T1000 (cell line): ENCODE measurements at regions not wholly inside any gene's neighbourhood (a gene's known extent, or its start where the extent isn't known, plus 50 kb on each side); places are given as distances from the start of the nearest gene placed in this dataset.

Experiments used
- DNase-seq: peaks from one replicate; lab custom pipeline; 2025; ENCODE audit warnings: mixed read lengths; lab: John Stamatoyannopoulos, UW

GRCh38 chr5:110073534-110073933 lies 383.8 kb downstream of the MAN2A1 start:
- DNase-seq: no peak

DNA sequence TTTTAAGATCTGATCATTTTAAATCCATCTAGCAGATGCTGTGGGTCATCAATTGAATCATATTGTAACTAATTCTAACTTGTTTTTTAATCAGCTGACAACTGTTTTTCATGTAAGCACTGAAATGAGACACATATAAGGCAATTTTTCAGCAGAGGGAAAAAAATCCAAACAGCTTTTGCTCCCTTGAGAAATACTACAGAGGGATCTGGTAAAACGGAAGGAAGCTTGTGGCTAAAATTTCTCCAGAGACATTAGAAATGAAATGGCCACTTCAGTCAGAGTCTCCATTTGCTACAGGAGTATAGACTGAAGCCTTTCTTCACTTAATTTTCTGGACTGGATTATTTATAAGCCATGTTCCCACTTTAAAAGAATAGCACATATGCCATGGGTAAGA lies 385.9 kb downstream of the MAN2A1 start:
- DNase-seq: no peak

- no peak for DNase-seq
Measured at GRCh38 chr5:110077147-110077546, 387.4 kb downstream of the MAN2A1 start.

DNA sequence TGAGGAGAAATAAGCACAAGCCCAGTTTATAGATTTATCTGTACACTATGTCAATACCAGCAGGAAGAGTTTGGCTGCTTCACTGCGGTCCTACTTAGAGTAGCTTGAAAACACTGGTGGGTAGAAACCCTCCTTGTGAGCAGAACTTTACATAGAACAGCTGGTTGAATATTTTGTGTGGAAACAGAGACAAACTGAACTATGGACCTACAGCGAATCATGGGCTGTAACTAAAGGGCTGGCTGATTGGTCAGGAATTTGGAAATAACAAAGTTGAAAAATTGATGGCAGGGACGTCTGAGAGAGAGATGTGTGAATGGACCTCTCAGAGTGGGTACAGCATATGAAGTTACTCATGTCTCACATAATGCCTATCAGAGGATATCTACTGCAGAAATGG lies 392.5 kb downstream of the MAN2A1 start:
- no peak for DNase-seq

GRCh38 chr5:110082863-110083262 lies 393.1 kb downstream of the MAN2A1 start:
- DNase-seq: no peak

DNA sequence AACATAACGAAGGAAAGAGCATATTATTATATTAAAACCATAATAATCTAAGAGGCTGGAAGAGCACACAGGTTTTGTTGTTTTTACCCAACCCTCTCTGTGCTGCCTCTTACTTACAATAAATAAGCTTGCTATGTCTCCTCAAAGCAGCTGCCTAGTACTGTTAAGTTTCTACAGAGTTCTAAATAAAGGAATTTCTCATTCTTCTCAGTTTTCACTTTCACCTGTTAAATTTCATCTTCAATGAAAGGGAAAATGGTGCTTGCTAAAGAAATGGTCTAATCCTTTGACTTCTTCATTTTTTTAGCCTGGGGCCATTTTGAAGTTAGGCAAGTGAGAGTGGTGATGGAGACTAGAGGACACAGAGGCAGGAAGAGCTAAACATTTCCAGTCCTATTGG lies 396.1 kb downstream of the MAN2A1 start:
- DNase-seq: no peak

DNA sequence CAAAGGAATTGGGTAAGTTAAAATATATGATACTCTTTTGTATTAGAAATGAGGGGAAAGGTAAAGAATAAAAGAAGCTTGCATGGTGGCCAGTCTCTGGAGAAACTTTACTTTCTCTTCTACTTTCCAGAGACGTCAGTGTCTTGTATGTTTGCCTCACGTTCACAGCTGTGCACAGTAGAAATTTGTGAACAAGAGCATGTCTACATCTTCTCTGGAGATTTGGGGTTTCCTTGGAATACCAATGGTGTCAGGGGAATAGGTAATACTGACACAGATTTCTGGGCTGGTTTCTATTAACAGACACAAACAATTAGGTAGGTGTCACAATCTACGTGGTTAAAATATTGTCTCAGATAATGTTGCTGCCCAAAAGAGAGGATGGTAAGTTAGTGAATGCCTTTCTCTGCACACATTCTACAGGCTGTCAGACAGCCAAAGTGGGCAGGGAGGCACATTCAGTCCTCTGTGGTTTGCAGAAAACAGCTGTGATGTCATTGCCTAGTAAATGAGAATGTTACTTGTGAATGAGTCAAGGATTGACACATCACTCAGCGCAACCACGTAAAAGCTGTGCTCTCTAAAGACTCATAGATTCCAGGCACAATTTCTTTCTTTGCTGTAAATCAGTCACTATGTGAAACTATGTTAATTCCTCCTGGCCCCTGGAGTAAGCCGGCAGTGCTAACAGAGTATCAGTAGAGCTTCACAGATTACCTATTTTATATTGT lies 397.1 kb downstream of the MAN2A1 start:
- peak; percentile 47 for DNase-seq

DNA sequence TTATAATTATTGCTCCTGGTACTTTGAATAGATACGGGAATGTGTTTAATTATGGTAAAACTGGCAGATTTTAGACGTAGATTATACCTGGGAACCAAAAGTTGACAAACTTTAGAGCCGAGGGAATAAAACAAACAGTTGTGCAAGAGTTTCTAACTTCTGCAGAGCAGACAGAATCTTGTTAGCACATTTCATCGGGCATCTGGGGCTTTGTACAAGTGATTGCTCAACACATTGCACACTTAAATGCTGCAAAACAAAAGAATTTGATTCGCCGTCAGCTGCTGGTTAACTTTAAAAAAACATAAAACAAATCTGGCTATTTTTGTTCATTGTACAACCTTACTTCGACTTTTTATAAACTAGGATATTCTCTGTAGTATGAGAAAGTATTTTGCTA lies 398.1 kb downstream of the MAN2A1 start:
- DNase-seq: no peak

DNA sequence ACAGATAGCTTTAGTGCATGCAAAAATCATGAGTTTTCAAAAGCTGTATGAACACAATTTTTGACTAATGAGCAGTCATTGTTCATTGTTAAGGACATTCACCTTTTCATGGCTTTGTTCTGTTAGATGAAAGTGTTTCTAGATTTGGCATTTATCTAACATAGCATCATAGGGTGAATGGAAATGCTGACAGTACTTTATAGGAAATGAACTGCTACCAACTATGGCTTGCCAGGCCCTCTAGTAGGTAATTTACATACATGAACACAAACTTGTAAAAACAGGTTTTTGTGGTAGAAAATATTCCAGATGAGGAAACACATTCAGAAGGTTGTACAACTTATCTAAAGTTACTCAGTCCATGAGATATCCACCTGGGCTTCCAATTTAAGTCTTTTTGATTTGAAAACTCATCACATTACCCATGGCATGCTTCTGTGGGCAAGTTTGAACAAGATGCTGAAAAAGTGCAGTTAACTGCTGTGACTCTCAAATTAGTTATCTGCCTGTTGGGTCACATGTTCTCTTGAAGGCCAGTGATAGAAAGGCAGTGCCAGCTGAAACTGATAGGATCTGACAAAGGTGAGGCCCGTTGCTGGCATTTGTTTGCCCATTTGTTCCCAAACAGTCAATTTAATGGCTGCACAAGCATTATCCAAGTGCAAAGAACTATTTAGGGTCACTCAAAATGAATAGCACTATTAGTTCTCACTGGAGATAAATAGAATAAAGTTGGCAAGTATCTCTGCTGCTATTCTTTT lies 399.1 kb downstream of the MAN2A1 start:
- no peak for DNase-seq

GRCh38 chr5:110092955-110093785 lies 403.4 kb downstream of the MAN2A1 start:
- no peak for DNase-seq

- no peak for DNase-seq
Measured at GRCh38 chr5:110094109-110094508, 404.4 kb downstream of the MAN2A1 start.

DNA sequence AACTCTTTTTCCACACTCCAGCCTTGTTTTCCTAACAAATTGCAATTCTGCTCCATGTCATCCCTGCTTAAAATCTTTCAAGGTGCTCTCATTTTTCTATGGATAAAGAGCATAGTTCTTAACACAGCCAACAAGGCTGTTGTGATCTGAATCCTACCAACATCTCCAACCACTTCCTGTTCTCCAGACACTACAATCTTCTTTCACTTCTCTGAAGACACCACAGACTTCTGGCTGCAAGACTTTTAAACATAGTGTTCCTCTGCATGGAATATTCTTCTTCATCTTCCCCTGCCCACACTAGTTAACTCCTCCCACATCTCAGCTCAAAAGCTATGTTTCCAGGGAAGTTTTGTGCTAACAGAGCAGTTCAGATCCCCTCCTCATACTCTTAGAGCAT lies 404.8 kb downstream of the MAN2A1 start:
- DNase-seq: no peak

GRCh38 chr5:110096419-110096818 lies 406.7 kb downstream of the MAN2A1 start:
- DNase-seq: no peak

GRCh38 chr5:110099572-110099971 lies 409.8 kb downstream of the MAN2A1 start:
- no peak for DNase-seq

GRCh38 chr5:110103081-110103480 lies 413.4 kb downstream of the MAN2A1 start:
- DNase-seq: no peak

DNA sequence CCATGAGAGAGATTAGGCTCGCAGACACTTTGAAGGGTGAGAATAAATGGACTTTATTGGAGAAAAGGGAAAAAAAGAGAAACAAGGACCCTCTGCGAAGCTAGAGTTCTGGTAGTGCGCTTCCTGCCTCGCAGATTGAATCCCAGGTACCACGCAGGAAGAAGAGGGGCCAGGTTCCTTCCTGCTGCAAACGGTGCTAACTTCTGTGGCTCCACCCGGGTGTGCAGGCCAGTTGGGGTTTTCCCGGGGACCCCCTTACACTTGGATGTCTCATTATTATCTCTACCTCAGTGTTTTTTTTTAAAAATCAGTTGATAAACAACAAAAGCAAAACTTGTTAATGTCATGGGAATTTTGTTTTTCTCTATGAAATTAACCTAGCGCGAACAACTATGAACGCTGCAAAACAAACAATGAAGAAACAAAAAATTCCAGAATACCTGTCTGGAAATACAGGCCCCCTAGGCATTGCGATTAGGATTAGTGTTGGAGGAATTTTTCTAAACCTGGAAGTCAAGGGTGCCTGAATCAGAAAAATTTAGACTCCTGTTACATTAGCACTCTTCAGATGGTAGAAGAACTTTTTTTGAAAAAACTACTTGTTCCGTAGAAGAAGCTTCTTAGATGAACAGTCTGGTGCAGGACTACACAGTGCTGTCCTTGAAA lies 414.5 kb downstream of the MAN2A1 start:
- DNase-seq: no peak

DNA sequence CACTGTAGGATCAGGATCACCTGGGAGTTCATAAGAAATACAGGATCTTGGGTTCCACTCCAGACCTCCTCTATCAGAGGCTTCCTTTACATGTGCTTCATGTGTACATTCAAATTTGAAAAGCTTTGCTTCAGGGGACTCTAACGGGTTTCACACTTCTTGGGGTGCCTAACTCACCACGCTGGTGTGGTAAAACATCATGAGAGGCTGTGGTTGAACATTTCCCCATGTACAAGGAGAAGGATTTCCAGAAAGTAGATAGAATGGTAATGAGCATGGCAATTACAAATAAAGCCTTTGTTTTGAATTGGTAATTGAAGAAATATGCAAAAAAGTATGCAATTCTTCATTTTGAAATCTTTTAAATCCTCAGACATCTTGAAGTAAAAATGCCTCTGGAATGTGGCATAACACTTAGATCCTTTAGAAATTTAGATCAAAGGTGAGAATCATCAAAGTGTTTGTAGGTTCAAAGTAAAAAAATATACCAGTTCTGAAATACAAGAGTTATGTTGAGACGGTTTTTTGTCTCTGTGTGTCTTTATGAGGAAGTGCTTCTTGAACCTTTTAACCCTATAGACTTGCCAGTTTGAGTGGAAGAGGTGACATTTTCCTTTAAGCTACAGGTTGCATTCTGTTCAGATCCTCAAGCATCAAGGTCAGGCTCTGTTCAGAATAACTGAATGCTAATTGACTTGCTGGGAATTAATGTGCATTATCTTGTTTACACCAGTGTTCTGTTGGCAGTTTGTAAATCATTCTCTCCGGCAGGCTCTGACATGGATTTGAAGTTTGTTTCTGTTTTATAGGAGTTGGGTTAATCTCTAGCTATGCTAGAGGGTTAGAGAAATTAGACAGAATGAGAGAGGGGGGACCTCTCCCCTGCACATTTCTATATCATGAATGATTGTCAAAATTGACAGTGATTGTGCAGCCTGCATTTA lies 415.3 kb downstream of the MAN2A1 start:
- no peak for DNase-seq

DNA sequence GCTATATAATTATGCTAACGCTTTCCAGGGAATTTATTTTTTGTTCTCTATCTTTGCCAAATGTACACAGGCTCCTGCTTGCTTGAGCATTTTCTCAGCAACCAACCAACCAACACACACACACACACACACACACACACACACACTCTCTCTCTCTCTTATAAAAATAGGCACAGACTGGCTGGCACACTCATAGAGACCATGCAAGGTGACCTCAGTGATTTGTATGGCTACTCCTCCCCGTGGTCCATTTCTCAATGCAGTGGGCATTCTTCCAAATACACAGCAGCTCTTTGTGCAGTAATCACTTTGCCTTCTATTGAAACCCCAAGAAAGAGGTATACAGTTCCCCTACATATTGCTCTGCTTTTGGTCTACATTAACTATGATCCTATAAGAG lies 416.0 kb downstream of the MAN2A1 start:
- DNase-seq: no peak

- no peak for DNase-seq
Measured at GRCh38 chr5:110106750-110107149, 417.0 kb downstream of the MAN2A1 start.

GRCh38 chr5:110108520-110108919 lies 418.8 kb downstream of the MAN2A1 start:
- no peak for DNase-seq

DNA sequence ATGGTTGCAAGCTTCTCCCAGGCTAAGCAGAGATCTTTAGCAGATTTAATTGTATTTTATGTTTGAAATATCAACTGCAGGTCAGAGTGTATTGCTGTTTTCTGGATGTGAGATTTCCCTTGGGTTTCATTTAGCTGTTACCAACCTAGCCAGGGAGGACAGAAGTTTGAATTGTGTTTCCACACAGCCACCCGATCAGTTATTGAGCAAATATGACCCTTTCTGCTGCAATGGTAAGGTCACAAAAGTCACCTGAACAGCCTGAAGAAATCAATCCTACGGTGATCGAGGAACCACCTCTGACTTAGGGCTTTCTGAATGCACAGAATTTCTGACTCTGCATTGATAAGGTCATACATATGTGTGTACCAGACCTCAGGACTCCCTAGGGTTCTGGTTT lies 419.9 kb downstream of the MAN2A1 start:
- no peak for DNase-seq
